ENCODE measurements at regions not wholly inside any gene's neighbourhood (a gene's known extent, or its start where the extent isn't known, plus 50 kb on each side); places are given as distances from the start of the nearest gene placed in this dataset.

DNA sequence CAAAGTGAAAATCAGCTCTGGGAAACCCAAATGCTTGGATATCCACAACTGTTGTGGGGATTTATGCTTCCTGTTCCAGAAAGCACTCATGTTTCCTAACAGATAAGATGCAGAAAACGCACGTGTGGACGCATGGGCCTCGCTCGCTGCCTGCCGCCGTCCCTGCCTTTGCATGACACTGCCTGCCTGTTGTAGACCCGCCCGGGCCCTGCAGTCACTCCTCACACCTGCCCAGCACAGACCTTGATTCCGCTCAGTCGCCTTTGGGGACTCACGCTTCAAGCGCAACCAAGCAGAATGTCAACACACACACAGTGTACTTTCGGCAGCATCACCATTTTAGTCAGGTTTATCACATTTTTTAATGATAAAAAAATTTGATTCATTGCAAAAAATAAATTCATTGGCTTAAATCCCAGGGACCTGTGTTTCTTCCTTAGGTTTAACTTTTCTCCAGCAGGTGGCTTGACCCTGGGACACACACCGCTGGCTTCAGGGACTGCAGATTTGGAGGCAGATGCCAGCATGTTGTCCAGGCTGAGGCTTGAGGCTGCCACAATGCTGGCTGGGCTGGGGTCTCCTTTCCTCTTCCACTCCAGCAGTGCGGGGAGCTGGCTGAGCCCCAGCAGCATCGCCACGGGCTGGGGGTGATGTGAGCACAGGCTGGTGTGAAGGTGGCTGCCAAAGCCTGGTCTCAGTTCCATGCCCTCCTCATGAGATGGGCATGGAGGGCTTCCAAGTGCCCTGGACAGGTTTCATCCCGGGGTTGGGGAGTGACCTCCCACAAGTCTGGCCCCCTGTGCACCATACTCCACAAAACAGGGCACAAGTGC, 416.9 kb upstream of the IRX4 start:
- Histone ChIP-seq H3K9ac (ENCODE audit: low read depth, low read length) (no peak overlapping the region), H3K4me3 (ENCODE audit: low read length) (no peak overlapping the region), H3K36me3 (ENCODE audit: insufficient read depth, low read depth, low read length) (no peaks in the 10 kb centered on the region), H3K9me3 (ENCODE audit: insufficient read depth, low read depth, low read length) (no peaks in the 10 kb centered on the region), H3K27ac (ENCODE audit: low read length) (no peak overlapping the region), H3K27me3 (ENCODE audit: insufficient read depth, low read length) (no peaks in the 10 kb centered on the region; the same call in 1 of the 2 replicates), H3K4me1 (ENCODE audit: insufficient read depth, low read length) (peaks cover 9% of the 10 kb centered on the region; the same call in 1 of the 2 replicates)

- no peak overlapping the region for H3K9ac ChIP-seq (ENCODE audit: low read depth, low read length)
- peaks cover 9% of the 10 kb centered on the region; the same call in 1 of the 2 replicates for H3K4me1 ChIP-seq (ENCODE audit: insufficient read depth, low read length)
- no peaks in the 10 kb centered on the region; the same call in 1 of the 2 replicates for H3K27me3 ChIP-seq (ENCODE audit: insufficient read depth, low read length)
- no peak overlapping the region for H3K27ac ChIP-seq (ENCODE audit: low read length)
- no peaks in the 10 kb centered on the region for H3K9me3 ChIP-seq (ENCODE audit: insufficient read depth, low read depth, low read length)
- no peak overlapping the region for H3K4me3 ChIP-seq (ENCODE audit: low read length)
- H3K36me3 ChIP-seq (ENCODE audit: insufficient read depth, low read depth, low read length) = no peaks in the 10 kb centered on the region
These were observed 416.1 kb upstream of the IRX4 start for GRCh38 chr5:2298781-2299180.

GRCh38 chr5:2297991-2298390, 415.3 kb upstream of the IRX4 start:
- no peaks in the 10 kb centered on the region; the same call in 1 of the 2 replicates for H3K27me3 ChIP-seq (ENCODE audit: insufficient read depth, low read length)
- no peaks in the 10 kb centered on the region for H3K9me3 ChIP-seq (ENCODE audit: insufficient read depth, low read depth, low read length)
- no peak overlapping the region for H3K4me3 ChIP-seq (ENCODE audit: low read length)
- H3K27ac ChIP-seq (ENCODE audit: low read length) = no peak overlapping the region
- no peaks in the 10 kb centered on the region for H3K36me3 ChIP-seq (ENCODE audit: insufficient read depth, low read depth, low read length)
- H3K4me1 ChIP-seq (ENCODE audit: insufficient read depth, low read length) = peaks cover 5% of the 10 kb centered on the region; the same call in 1 of the 2 replicates
- no peak overlapping the region for H3K9ac ChIP-seq (ENCODE audit: low read depth, low read length)

GRCh38 chr5:2295476-2295875, 412.8 kb upstream of the IRX4 start:
- Histone ChIP-seq H3K27ac (ENCODE audit: low read length) (no peak overlapping the region), H3K9me3 (ENCODE audit: insufficient read depth, low read depth, low read length) (no peaks in the 10 kb centered on the region), H3K4me3 (ENCODE audit: low read length) (no peak overlapping the region), H3K27me3 (ENCODE audit: insufficient read depth, low read length) (no peaks in the 10 kb centered on the region; the same call in 1 of the 2 replicates), H3K9ac (ENCODE audit: low read depth, low read length) (no peak overlapping the region), H3K4me1 (ENCODE audit: insufficient read depth, low read length) (peaks cover 5% of the 10 kb centered on the region; the same call in 1 of the 2 replicates), H3K36me3 (ENCODE audit: insufficient read depth, low read depth, low read length) (no peaks in the 10 kb centered on the region)

- no peaks in the 10 kb centered on the region; the same call in 1 of the 2 replicates for H3K27me3 ChIP-seq (ENCODE audit: insufficient read depth, low read length)
- no peaks in the 10 kb centered on the region for H3K9me3 ChIP-seq (ENCODE audit: insufficient read depth, low read depth, low read length)
- peaks cover 5% of the 10 kb centered on the region; the same call in 1 of the 2 replicates for H3K4me1 ChIP-seq (ENCODE audit: insufficient read depth, low read length)
- H3K9ac ChIP-seq (ENCODE audit: low read depth, low read length) = no peak overlapping the region
- H3K4me3 ChIP-seq (ENCODE audit: low read length) = no peak overlapping the region
- no peaks in the 10 kb centered on the region for H3K36me3 ChIP-seq (ENCODE audit: insufficient read depth, low read depth, low read length)
- H3K27ac ChIP-seq (ENCODE audit: low read length) = no peak overlapping the region
These were observed 411.2 kb upstream of the IRX4 start for GRCh38 chr5:2293906-2294305.

DNA sequence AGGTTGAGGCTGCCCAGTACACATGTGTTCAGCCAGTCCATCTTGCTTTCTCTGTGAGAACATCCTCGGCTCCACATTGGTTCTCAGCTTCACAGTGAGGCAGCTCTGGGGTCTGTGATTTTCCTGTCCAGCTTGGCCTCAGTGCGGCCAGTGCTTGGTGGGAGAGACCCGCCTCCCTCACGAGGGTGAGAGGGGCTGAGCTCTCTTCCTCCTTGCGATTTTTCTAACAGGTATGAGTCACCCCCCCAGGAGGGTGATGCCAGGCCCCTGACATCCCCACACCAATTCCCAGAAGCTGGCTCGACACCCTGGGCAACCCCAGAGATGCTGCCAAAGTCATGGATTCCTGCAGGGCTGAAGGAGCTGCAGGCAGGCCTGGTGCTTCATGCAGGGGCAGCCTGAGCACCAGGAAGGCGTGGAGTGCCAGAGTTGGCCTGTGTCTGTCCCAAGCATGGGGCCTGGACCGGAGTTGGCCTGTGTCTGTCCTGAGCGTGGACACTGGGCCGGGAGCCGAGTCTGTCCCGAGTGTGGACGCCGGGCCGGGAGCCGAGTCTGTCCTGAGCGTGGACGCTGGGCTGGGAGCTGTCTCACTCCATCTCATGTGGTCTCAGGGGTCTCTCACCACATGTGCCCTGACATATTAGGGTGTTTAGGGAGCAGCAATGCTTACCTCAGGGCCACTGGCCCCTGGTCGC, 408.6 kb upstream of the IRX4 start:
- no peaks in the 10 kb centered on the region for H3K9me3 ChIP-seq (ENCODE audit: insufficient read depth, low read depth, low read length)
- no peaks in the 10 kb centered on the region for H3K36me3 ChIP-seq (ENCODE audit: insufficient read depth, low read depth, low read length)
- H3K27me3 ChIP-seq (ENCODE audit: insufficient read depth, low read length) = no peaks in the 10 kb centered on the region
- no peak overlapping the region for H3K4me3 ChIP-seq (ENCODE audit: low read length)
- H3K4me1 ChIP-seq (ENCODE audit: insufficient read depth, low read length) = peaks cover 5% of the 10 kb centered on the region; the same call in 1 of the 2 replicates
- no peak overlapping the region for H3K27ac ChIP-seq (ENCODE audit: low read length)
- H3K9ac ChIP-seq (ENCODE audit: low read depth, low read length) = no peak overlapping the region

DNA sequence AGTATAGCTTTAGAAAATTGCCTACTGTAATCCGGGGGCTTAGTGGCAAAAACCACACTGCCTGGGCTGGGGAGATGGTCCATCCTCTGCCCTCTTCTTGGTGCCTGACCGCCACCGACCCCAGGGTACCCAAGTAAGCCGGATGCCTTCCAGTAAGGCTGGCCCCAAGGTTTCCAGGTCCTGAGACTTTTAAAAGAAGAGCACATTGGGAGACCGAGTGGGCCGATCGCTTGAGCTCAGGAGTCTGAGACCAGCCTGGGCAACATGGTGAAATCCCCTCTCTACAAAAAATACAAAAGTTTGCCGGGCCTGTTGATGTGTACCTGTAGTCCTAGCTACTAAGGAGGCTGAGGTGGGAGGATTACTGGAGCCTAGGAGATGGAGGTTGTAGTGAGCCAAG, 406.7 kb upstream of the IRX4 start:
- Histone ChIP-seq H3K4me3 (ENCODE audit: low read length) (no peak overlapping the region), H3K9ac (ENCODE audit: low read depth, low read length) (no peak overlapping the region), H3K36me3 (ENCODE audit: insufficient read depth, low read depth, low read length) (no peaks in the 10 kb centered on the region), H3K9me3 (ENCODE audit: insufficient read depth, low read depth, low read length) (no peaks in the 10 kb centered on the region), H3K4me1 (ENCODE audit: insufficient read depth, low read length) (peaks cover 1% of the 10 kb centered on the region; the same call in 1 of the 2 replicates), H3K27ac (ENCODE audit: low read length) (no peak overlapping the region), H3K27me3 (ENCODE audit: insufficient read depth, low read length) (no peaks in the 10 kb centered on the region)

DNA sequence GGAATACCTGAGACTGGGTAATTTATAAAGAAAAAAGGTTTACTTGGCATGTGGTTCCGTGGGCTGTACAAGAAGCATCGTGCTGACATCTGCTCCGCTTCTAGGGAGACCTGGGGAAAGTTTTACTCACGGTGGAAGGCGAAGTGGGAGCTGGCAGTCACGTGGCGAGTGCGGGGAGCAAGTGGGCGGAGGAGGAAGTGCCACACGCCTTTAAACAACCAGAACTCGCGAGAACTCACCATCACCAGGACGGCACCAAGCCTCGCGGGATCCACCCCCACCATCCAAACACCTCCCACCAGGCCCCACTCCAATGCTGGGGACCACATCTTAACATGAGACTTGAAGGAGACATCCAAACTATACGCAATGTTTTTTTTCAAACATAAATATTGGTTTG, 406.2 kb upstream of the IRX4 start:
- no peaks in the 10 kb centered on the region for H3K36me3 ChIP-seq (ENCODE audit: insufficient read depth, low read depth, low read length)
- no peak overlapping the region for H3K27ac ChIP-seq (ENCODE audit: low read length)
- H3K4me3 ChIP-seq (ENCODE audit: low read length) = no peak overlapping the region
- H3K27me3 ChIP-seq (ENCODE audit: insufficient read depth, low read length) = no peaks in the 10 kb centered on the region
- H3K9me3 ChIP-seq (ENCODE audit: insufficient read depth, low read depth, low read length) = no peaks in the 10 kb centered on the region
- H3K4me1 ChIP-seq (ENCODE audit: insufficient read depth, low read length) = no peaks in the 10 kb centered on the region; the same call in 1 of the 2 replicates
- H3K9ac ChIP-seq (ENCODE audit: low read depth, low read length) = no peak overlapping the region

DNA sequence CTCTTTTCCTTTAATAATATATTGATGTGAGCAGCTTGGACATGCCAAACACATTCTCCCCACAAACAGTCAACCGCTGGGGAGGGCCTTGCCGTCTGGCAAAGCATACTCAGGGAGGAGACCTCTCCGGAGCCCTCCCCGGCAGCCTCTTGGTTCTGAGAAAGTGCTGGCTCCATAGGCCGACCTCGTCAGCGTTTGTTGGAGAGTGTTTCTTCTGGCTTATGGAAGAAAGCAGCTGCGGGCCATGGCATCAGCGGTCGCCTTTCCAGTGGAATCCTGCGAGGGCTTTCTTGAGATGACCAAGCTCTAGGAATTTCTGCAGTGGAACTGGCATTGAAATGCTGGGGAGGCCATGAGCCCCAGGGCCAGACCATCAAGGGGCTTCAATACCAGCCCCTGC, 405.7 kb upstream of the IRX4 start:
- H3K27ac ChIP-seq (ENCODE audit: low read length) = no peak overlapping the region
- H3K27me3 ChIP-seq (ENCODE audit: insufficient read depth, low read length) = no peaks in the 10 kb centered on the region
- H3K4me3 ChIP-seq (ENCODE audit: low read length) = no peak overlapping the region
- H3K9ac ChIP-seq (ENCODE audit: low read depth, low read length) = no peak overlapping the region
- H3K9me3 ChIP-seq (ENCODE audit: insufficient read depth, low read depth, low read length) = no peaks in the 10 kb centered on the region
- no peaks in the 10 kb centered on the region for H3K36me3 ChIP-seq (ENCODE audit: insufficient read depth, low read depth, low read length)
- no peaks in the 10 kb centered on the region for H3K4me1 ChIP-seq (ENCODE audit: insufficient read depth, low read length)

- H3K9ac ChIP-seq (ENCODE audit: low read depth, low read length) = no peak overlapping the region
- H3K9me3 ChIP-seq (ENCODE audit: insufficient read depth, low read depth, low read length) = no peaks in the 10 kb centered on the region
- H3K27me3 ChIP-seq (ENCODE audit: insufficient read depth, low read length) = no peaks in the 10 kb centered on the region
- no peak overlapping the region for H3K27ac ChIP-seq (ENCODE audit: low read length)
- no peaks in the 10 kb centered on the region for H3K4me1 ChIP-seq (ENCODE audit: insufficient read depth, low read length)
- no peaks in the 10 kb centered on the region for H3K36me3 ChIP-seq (ENCODE audit: insufficient read depth, low read depth, low read length)
- H3K4me3 ChIP-seq (ENCODE audit: low read length) = no peak overlapping the region
These were observed 403.5 kb upstream of the IRX4 start for GRCh38 chr5:2286250-2286649.

DNA sequence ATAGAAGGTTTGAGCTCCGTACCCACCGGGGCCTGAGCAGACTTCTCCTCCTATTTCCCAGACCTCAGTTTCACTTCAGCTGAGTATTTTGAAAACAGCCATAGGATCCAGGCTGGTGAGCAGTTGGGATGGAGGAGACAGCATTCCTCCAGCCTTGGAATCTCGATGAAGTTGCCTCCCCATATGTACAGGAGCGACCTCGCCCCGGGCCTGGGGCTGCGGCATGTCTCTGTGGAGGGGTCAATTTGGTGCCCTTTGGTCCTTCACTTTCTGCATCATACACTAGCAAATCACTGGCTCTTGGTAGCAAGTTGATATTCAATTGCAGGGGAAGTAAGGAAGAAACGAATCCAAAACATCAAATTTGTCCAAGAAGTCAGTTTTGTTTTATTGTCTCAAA, 402.0 kb upstream of the IRX4 start:
- H3K4me3 ChIP-seq (ENCODE audit: low read length) = no peak overlapping the region
- H3K4me1 ChIP-seq (ENCODE audit: insufficient read depth, low read length) = no peaks in the 10 kb centered on the region
- H3K36me3 ChIP-seq (ENCODE audit: insufficient read depth, low read depth, low read length) = no peaks in the 10 kb centered on the region
- no peaks in the 10 kb centered on the region for H3K9me3 ChIP-seq (ENCODE audit: insufficient read depth, low read depth, low read length)
- no peak overlapping the region for H3K9ac ChIP-seq (ENCODE audit: low read depth, low read length)
- no peaks in the 10 kb centered on the region for H3K27me3 ChIP-seq (ENCODE audit: insufficient read depth, low read length)
- H3K27ac ChIP-seq (ENCODE audit: low read length) = no peak overlapping the region

All from iPS-20b (cell line).